GM12892 (cell line): ENCODE measurements at regions not wholly inside any gene's neighbourhood (a gene's known extent, or its start where the extent isn't known, plus 50 kb on each side); places are given as distances from the start of the nearest gene placed in this dataset.
"Not testable (repeated sequence)": the region's sequence is repeated elsewhere in the genome, so short reads cannot be mapped to it uniquely, and the experiment has no call there.

Experiments used
- DNase-seq: peaks from one replicate; pipeline ENCODE4 v3.0.0; 2011; ENCODE audit not compliant: insufficient read length
- FAIRE-seq: peaks from 2 replicates; lab custom pipeline; 2011; peaks lifted over from hg19 to GRCh38; lab: Jason Lieb, UNC
- POLR2A ChIP-seq: IDR thresholded peaks from 2 replicates; pipeline ENCODE4 v1.6.1; 2011; ENCODE audit warnings: low read depth, low read length, control low read depth
- POLR2AphosphoS5 ChIP-seq: IDR thresholded peaks from 2 replicates; pipeline ENCODE4 v1.6.1; 2011; ENCODE audit warnings: low read depth, low read length, control low read depth
- TAF1 ChIP-seq: IDR thresholded peaks from 2 replicates; pipeline ENCODE4 v1.6.1; 2011; ENCODE audit warnings: low read depth, mild to moderate bottlenecking, control low read depth, low read length, borderline replicate concordance

DNA sequence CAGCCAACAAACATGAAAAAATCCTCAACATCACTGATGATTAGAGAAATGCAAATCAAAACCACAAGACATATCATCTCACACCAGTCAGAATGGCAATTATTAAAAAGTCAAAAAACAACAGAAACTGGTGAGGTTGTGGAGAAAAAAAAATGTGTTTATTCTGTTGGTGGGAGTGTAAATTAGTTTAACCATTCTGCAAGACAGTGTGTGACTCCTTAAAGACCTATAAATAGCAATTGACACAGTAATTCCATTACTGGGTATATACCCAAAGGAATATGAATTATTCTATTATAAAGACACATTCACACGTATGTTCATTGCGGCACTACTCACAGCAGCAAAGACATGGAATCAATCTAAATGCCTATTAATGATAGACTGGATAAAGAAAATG lies 427.3 kb upstream of the CHORDC1 start:
- no peak for FAIRE-seq
- no peak for TF ChIP-seq POLR2A
- no peak for TF ChIP-seq POLR2AphosphoS5
- no peak for TF ChIP-seq TAF1

DNA sequence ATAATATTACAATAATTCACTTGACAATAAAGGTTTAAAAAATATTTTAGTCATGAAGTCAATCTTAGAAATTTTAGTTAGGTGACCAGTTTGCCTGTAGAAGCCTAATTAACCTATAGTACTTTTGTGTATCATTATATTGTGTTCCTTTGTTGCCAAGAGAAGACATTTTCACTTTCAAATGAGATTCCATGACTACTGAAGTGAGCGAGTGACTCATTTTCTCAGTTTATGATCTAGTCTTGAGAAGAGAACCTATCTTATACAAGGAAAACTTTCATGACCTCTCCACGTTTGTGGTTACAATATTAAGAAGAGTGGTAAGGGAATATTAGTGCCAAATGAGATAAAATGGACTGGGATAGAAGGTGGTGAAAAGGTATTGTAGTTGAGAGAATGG lies 423.9 kb upstream of the CHORDC1 start:
- DNase-seq, result no peak
- FAIRE-seq, result no peak
- TF ChIP-seq POLR2A (no peak), TAF1 (no peak), POLR2AphosphoS5 (no peak)

More for the DNA sequence above, 427.3 kb upstream of the CHORDC1 start:
- DNase-seq, result no peak

DNA sequence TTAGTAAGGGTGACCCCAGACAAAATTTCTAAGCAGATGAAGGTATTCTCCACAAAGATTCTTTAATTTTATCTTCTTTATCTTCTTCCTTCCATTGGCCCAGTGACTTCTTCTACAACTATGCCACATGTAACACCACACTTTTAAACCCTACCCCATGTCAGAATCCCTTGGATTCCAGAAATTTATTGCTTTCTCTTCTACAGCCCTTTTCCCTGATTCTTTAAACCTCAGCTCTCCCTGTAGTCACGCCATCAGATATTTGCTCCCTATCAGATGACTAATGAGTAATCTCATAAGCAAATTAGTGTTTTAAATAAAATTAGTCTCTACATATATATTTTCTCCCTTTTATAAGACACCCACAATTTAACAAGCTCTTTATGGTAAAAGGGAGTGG lies 423.4 kb upstream of the CHORDC1 start:
- no peak for TF ChIP-seq POLR2AphosphoS5
- TF ChIP-seq POLR2A, result no peak
- no peak for TF ChIP-seq TAF1
- FAIRE-seq, result no peak
- no peak for DNase-seq

DNA sequence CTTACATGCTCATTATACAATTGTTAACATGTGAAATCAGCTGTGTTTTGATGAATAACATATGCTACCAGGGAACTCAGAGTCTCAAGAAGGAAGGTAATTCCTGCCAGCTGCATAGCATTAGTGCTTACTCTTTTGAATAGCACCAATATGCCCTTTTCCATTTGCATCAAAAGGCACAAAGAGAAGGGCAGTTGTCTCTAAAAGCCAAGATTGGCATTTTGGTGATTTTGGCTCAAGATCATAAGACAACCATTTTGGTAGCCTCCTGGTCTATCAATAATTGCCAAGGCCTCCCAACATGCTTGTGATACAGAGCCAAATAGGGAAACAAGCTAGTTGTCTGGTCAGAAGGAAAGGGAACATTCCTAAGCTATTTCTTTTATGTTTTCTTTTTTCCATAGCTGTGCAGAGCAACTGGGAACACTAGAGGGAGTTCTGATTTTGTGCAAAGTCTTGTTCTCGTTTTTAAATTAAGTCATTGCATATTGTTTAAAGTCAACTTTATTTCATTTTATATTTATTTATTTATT lies 416.7 kb upstream of the CHORDC1 start:
- no peak for TF ChIP-seq TAF1
- TF ChIP-seq POLR2A, result no peak
- TF ChIP-seq POLR2AphosphoS5, result no peak
- FAIRE-seq (peak; percentile 79), DNase-seq (no peak)

DNA sequence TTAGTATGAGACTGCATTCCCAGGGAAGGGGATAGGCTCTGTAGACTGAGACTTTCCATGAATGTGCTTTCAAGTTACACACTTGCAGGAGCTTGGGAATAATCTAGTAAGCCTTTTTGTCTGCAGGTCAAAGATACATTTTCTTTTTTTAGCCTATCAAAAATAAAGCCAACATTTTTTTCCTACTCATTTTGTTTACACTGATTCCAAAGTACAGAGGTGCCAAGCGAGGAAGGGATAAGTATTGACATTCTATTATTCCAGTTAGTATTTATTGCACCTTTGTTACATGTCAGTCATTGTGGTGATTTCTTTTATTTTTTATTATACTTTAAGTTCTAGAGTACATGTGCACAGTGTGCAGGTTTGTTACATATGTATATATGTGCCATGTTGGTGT lies 413.0 kb upstream of the CHORDC1 start:
- no peak for DNase-seq
- TF ChIP-seq POLR2AphosphoS5 (no peak), POLR2A (no peak), TAF1 (no peak)
- FAIRE-seq, result no peak

DNA sequence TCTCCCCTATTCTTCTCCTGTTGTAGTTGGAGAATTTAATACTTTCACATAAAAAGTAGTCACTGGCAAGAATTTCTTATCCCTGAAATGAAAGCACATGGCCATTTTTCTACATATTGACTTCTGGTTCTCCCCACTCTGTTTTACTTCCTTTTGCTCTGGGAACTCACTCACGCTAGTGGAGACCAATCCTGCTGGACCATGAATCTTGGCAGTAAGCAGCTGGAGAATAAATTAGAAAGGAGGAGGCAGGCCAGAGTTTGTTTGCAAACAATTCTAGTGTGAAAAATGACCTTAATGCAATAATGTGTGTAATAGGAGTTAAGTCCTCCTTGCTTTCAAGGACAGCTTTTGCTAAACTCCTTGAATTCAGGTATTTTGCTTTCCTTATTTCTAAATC lies 412.3 kb upstream of the CHORDC1 start:
- FAIRE-seq, result no peak
- DNase-seq, result no peak
- TF ChIP-seq POLR2AphosphoS5, result no peak
- no peak for TF ChIP-seq TAF1
- no peak for TF ChIP-seq POLR2A

DNA sequence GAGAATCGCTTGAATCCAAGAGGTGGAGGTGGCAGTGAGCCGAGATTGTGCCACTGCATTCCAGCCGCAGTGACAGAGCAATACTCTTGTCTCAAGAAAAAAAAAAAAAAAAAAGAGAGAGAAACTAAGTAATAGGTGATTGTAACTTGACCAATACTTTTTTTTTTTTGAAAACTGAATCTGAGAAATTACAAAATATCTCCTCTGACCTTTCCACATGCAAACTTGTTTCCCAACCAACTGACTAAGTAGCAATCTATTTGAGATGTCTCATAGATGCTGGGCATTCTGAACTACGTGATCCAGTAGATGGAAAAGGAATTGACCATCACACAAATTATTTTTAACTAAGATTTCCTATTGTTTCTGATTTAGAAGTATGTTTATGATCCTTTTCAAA lies 407.3 kb upstream of the CHORDC1 start:
- DNase-seq (no peak), FAIRE-seq (no peak)
- no peak for TF ChIP-seq TAF1
- TF ChIP-seq POLR2AphosphoS5, result no peak
- TF ChIP-seq POLR2A, result no peak

DNA sequence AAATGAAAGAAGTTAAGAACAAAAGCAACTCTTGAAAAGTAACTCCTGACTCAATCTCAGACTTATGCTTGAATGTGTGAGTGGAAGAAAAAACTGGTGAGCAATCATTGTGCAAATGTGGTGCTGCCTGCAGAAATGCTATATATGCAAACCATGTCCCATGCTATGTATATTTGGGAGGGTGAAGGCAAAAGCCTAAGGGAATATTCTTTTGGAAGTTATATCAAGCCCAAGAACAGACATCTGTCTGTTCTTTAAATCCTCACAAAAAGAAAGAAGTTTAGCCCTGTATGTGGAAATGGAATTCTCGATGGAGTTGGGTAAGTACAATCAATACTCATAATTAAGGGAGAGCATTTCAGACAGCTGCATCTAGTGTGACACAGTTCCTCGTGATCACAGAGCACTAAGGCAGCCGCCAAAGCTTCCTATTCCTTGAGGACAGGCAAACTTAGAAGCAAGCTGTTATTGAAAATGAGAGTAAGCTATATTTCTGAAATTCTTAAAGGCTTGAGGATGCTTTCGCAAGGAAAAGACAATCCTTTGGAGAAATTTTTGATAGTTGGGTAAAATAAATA lies 406.5 kb upstream of the CHORDC1 start:
- FAIRE-seq (no peak), DNase-seq (no peak)
- TF ChIP-seq TAF1 (no peak), POLR2AphosphoS5 (no peak), POLR2A (no peak)

DNA sequence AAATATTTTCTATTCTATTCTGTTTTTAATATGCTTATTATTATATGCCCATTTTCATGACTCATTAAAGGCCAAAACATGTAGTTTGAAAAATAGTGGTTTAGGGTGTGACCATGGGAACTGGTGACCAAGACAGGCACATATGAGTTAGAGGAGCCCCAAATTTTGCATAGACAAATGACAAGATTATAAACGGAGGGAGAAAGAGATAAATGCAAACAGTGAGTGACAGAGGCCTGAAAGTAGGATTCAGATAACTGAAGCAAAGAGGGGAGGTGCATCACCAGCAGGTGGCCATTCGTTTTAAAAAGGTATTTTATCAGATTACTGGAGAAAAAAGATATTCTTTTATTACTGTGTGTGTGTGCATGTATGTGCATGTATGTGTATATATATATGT lies 391.5 kb upstream of the CHORDC1 start:
- no peak for FAIRE-seq
- no peak for DNase-seq
- TF ChIP-seq POLR2AphosphoS5 (no peak), POLR2A (no peak), TAF1 (no peak)

DNA sequence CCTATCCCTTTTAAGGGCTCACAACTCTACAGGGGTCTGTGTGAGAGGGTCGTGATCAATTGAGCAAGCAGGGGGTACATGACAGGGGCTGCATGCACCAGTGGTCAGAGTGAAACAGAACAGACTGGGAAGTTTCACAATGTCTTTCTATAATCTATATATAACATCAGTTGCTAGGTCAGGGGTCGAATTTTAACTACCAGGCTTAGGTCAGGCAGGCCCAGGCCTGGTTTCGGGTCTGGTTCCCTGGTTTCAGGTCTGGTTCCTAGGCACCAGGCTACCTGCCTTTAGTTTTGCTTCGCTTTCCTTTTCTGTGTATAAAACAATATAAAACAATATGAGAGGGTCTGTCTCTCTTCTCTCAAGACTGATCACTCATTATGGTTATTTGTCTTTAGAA lies 390.2 kb upstream of the CHORDC1 start:
- DNase-seq, result not testable (repeated sequence)
- FAIRE-seq, result peak; percentile 75

DNA sequence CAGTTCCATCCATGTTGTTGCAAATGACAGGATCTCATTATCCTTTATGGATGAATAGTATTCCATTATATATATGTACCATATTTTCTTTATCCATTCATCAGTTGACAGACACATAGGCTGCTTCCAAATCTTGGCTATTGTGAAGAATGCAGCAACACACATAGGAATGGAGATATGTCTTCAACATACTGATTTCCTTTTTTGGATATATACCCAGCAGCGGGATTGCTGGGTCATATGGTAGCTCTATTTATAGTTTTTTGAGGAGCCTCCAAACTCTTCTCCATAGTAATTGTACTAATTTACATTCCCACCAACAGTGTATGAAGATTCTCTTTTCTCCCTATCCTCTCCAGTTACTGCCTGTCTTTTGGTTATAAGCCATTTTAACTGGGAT lies 383.9 kb upstream of the CHORDC1 start:
- no peak for DNase-seq
- TF ChIP-seq TAF1 (no peak), POLR2AphosphoS5 (no peak), POLR2A (no peak)
- FAIRE-seq, result no peak

DNA sequence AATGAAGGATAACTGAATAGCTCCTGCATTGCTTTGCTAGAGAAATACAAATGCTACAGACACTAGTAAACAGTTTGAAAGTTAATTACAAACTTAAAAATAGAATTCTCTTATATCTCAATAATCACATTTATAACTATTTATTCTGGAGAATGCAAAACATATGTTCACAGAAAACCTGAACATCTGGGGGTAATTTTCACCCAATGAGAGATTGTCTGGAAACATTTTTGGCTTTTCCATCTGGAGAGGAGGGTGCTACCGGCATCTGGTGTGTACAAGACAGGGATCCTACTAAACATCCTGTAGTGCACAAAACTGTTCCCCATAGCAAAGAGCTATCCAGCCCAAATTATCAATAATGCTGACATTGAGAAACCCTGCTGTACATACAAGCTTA lies 378.4 kb upstream of the CHORDC1 start:
- DNase-seq (no peak), FAIRE-seq (no peak)
- no peak for TF ChIP-seq TAF1
- TF ChIP-seq POLR2A, result no peak
- no peak for TF ChIP-seq POLR2AphosphoS5
